Gastrocnemius medialis (tissue), 4 donors: ENCODE measurements at regions not wholly inside any gene's neighbourhood (a gene's known extent, or its start where the extent isn't known, plus 50 kb on each side); places are given as distances from the start of the nearest gene placed in this dataset.

ENCODE experiments used
- ATAC-seq, 2 donors: fragments of 150-250 bp; one replicate each; pipeline ENCODE4 v1.9.1; 2016
- DNase-seq, 2 donors: peaks; one replicate each; pipeline ENCODE4 v3.0.0-alpha.2; 2019
- H3K27ac ChIP-seq, 4 donors: fragments of 200-600 bp; sonication (generic); 1 replicate in 1 of 4; 2 replicates in 3 of 4; pipeline ENCODE4 v1.5.1; 2016 to 2018; ENCODE audit warnings: mild to moderate bottlenecking in 2 of 4, moderate library complexity in 1 of 4
- H3K27me3 ChIP-seq, 3 donors: fragments of 200-600 bp; sonication (generic) in 2 of 3; 1 replicate in 1 of 3; 2 replicates in 2 of 3; pipeline versions ENCODE4 v1.5.1 to v1.6.0; 2016 to 2019; ENCODE audit warnings: mild to moderate bottlenecking in 1 of 3, moderate library complexity in 1 of 3
- H3K36me3 ChIP-seq, 2 donors: fragments of 200-600 bp; sonication (generic) in 1 of 2; one replicate each; pipeline ENCODE4 v1.5.1; 2017 to 2018
- H3K4me1 ChIP-seq, 2 donors: fragments of 200-600 bp; sonication (generic) in 1 of 2; one replicate each; pipeline ENCODE4 v1.5.1; 2016 to 2017; ENCODE audit warnings: mild to moderate bottlenecking in 2 of 2
- H3K4me3 ChIP-seq, 4 donors: fragments of 200-600 bp; sonication (generic) in 3 of 4; 1 replicate in 1 of 4; 2 replicates in 3 of 4; pipeline ENCODE4 v1.5.1; 2016 to 2019; ENCODE audit warnings: mild to moderate bottlenecking in 2 of 4
- H3K9me3 ChIP-seq, 3 donors: fragments of 200-600 bp; sonication (generic) in 2 of 3; 1 replicate in 1 of 3; 2 replicates in 2 of 3; pipeline ENCODE4 v1.5.1; 2016 to 2019
- CTCF ChIP-seq, 5 experiments: fragments of 450-650 bp in 3 of 5; fragments of 200-600 bp in 2 of 5; sonication (generic) in 2 of 5; IDR thresholded peaks in 4 of 5; conservative IDR thresholded peaks in 1 of 5; 1 replicate in 4 of 5; 2 replicates in 1 of 5; pipeline ENCODE4 v1.5.1; 2016 to 2019; ENCODE audit warnings: antibody characterized with exemption in 5 of 5, mild to moderate bottlenecking in 3 of 5, moderate library complexity in 3 of 5
- POLR2A ChIP-seq, 2 donors: fragments of 450-650 bp; IDR thresholded peaks; one replicate each; pipeline ENCODE4 v1.6.1; 2017; ENCODE audit warnings: antibody characterized with exemption in 2 of 2, mild to moderate bottlenecking in 2 of 2, moderate library complexity in 2 of 2
- in situ Hi-C, 4 donors: fragments of 200-750 bp; cut with MboI; loops; one replicate each; pipeline versions ENCODE4 v1.15.0 to v1.8.0; 2017; ENCODE audit warnings: low sequenced_read_pairs in 4 of 4
- intact Hi-C: fragments of 100-400 bp; cut with DNase I; formaldehyde crosslinking; loops from one replicate; pipeline ENCODE4 v1.15.1; 2023; ENCODE audit warnings: low total_unique reads

- DNase-seq = no peak
- intact Hi-C loops = no loop called here
- TF ChIP-seq POLR2A (IDR thresholded peaks at IDR 0.05) (no peak), CTCF (IDR thresholded peaks at IDR 0.05 in 4 of 5, conservative IDR thresholded peaks at IDR 0.05 in 1 of 5) (no peak)
- peaks cover 6 to 10% of the 10 kb centered on the region in 2 donors for H3K4me1 ChIP-seq
- in situ Hi-C loops = no loop called here
- no peak overlapping the region for H3K4me3 ChIP-seq
- H3K36me3 ChIP-seq = peaks cover 0 to 54% of the 10 kb centered on the region in 2 donors
- H3K27me3 ChIP-seq = no peaks in the 10 kb centered on the region
- H3K9me3 ChIP-seq = no peaks in the 10 kb centered on the region
- H3K27ac ChIP-seq = no peak overlapping the region
- ATAC-seq = no peak
Measured at GRCh38 chr1:219989766-219990165, 56.5 kb downstream of the EPRS1 start.

GRCh38 chr1:219988818-219989217 lies 57.5 kb downstream of the EPRS1 start:
- intact Hi-C loops = no loop called here
- H3K4me1 ChIP-seq = peaks cover 6 to 10% of the 10 kb centered on the region in 2 donors
- in situ Hi-C loops = no loop called here
- no peaks in the 10 kb centered on the region for H3K27me3 ChIP-seq
- ATAC-seq (no peak), DNase-seq (no peak)
- H3K9me3 ChIP-seq = no peaks in the 10 kb centered on the region
- peaks cover 0 to 56% of the 10 kb centered on the region in 2 donors for H3K36me3 ChIP-seq
- H3K4me3 ChIP-seq = no peak overlapping the region
- H3K27ac ChIP-seq = no peak overlapping the region
- TF ChIP-seq CTCF (IDR thresholded peaks at IDR 0.05 in 4 of 5, conservative IDR thresholded peaks at IDR 0.05 in 1 of 5) = no peak
- no peak for TF ChIP-seq POLR2A (IDR thresholded peaks at IDR 0.05)

GRCh38 chr1:219988387-219988786 lies 57.9 kb downstream of the EPRS1 start:
- Histone ChIP-seq H3K9me3 (no peaks in the 10 kb centered on the region), H3K27me3 (no peaks in the 10 kb centered on the region), H3K4me1 (peaks cover 6 to 10% of the 10 kb centered on the region in 2 donors), H3K27ac (no peak overlapping the region), H3K4me3 (no peak overlapping the region), H3K36me3 (peaks cover 0 to 56% of the 10 kb centered on the region in 2 donors)
- in situ Hi-C loops = no loop called here
- DNase-seq (no peak), ATAC-seq (no peak)
- no peak for TF ChIP-seq CTCF (IDR thresholded peaks at IDR 0.05 in 4 of 5, conservative IDR thresholded peaks at IDR 0.05 in 1 of 5)
- no peak for TF ChIP-seq POLR2A (IDR thresholded peaks at IDR 0.05)
- intact Hi-C loops = no loop called here

GRCh38 chr1:219987325-219987724 lies 59.0 kb upstream of the SLC30A10 start:
- Histone ChIP-seq H3K27ac (no peak overlapping the region), H3K36me3 (peaks cover 0 to 58% of the 10 kb centered on the region in 2 donors), H3K4me3 (no peak overlapping the region), H3K27me3 (no peaks in the 10 kb centered on the region), H3K4me1 (peaks cover 6 to 10% of the 10 kb centered on the region in 2 donors), H3K9me3 (no peaks in the 10 kb centered on the region)
- intact Hi-C loops = no loop called here
- in situ Hi-C loops = no loop called here
- TF ChIP-seq CTCF (IDR thresholded peaks at IDR 0.05 in 4 of 5, conservative IDR thresholded peaks at IDR 0.05 in 1 of 5) = no peak
- TF ChIP-seq POLR2A (IDR thresholded peaks at IDR 0.05) = no peak
- DNase-seq (no peak), ATAC-seq (no peak)

GRCh38 chr1:219985169-219985568 lies 56.8 kb upstream of the SLC30A10 start:
- Histone ChIP-seq H3K9me3 (no peaks in the 10 kb centered on the region), H3K27me3 (no peaks in the 10 kb centered on the region), H3K36me3 (peaks cover 0 to 76% of the 10 kb centered on the region in 2 donors), H3K27ac (no peak overlapping the region), H3K4me3 (no peak overlapping the region), H3K4me1 (no peaks in the 10 kb centered on the region)
- TF ChIP-seq CTCF (IDR thresholded peaks at IDR 0.05 in 4 of 5, conservative IDR thresholded peaks at IDR 0.05 in 1 of 5) = no peak
- TF ChIP-seq POLR2A (IDR thresholded peaks at IDR 0.05) = no peak
- in situ Hi-C loops = no loop called here
- no peak for DNase-seq
- ATAC-seq = no peak
- intact Hi-C loops = no loop called here
